Fibroblast of skin of left quadriceps (primary cell): ENCODE measurements at regions not wholly inside any gene's neighbourhood (a gene's known extent, or its start where the extent isn't known, plus 50 kb on each side); places are given as distances from the start of the nearest gene placed in this dataset.

Experiments
- DNase-seq, 2 experiments: peaks; one replicate each; pipeline ENCODE4 v3.0.0-alpha.2; 2013; ENCODE audit warnings: low read depth in 2 of 2

DNA sequence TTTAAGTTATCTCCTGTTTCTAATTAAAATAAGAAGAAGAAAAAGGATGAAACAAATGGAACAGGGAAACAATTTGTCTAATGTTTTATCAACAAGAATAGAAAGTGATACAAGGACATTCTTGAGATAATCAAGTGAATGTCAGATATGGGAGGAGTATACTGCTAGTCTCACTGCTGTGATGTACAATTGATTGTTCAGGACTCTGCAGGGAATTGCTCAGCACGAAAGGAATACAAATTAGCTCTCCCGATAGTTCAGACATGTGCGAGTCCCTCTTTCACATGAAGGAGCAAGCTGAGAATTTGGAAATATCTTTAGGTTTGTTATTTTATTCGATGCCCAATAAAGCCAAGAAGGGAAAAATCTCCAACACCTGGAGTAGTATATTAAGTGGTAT lies 57.3 kb upstream of the FSTL5 start:
- DNase-seq, result no peak
